ENCODE measurements at regions not wholly inside any gene's neighbourhood (a gene's known extent, or its start where the extent isn't known, plus 50 kb on each side); places are given as distances from the start of the nearest gene placed in this dataset.

GRCh38 chr6:62923728-62924127, 287.5 kb upstream of the FKBP1C start:
- POLR2A ChIA-PET (ENCODE audit: low non-redundant PET), result no interaction called here
- no peak for TF ChIP-seq CTCF (conservative IDR thresholded peaks at IDR 0.05; ENCODE audit: low read depth)
- H3K27ac ChIP-seq, result no peak overlapping the region
- DNase-seq (ENCODE audit: low spot score), result no peak
- CTCF ChIA-PET, result no interaction called here

- no peak for DNase-seq (ENCODE audit: low spot score)
- CTCF ChIA-PET, result no interaction called here
- no peak for TF ChIP-seq CTCF (conservative IDR thresholded peaks at IDR 0.05; ENCODE audit: low read depth)
- H3K27ac ChIP-seq, result no peak overlapping the region
- POLR2A ChIA-PET (ENCODE audit: low non-redundant PET), result no interaction called here
Observed at GRCh38 chr6:62940848-62941247, 270.4 kb upstream of the FKBP1C start.

GRCh38 chr6:62942000-62942399, 269.3 kb upstream of the FKBP1C start:
- POLR2A ChIA-PET (ENCODE audit: low non-redundant PET), result no interaction called here
- no peak overlapping the region for H3K27ac ChIP-seq
- CTCF ChIA-PET, result no interaction called here
- TF ChIP-seq CTCF (conservative IDR thresholded peaks at IDR 0.05; ENCODE audit: low read depth), result no peak
- no peak for DNase-seq (ENCODE audit: low spot score)

GRCh38 chr6:62968834-62969233, 242.4 kb upstream of the FKBP1C start:
- no peak for TF ChIP-seq CTCF (conservative IDR thresholded peaks at IDR 0.05; ENCODE audit: low read depth)
- no peak overlapping the region for H3K27ac ChIP-seq
- ChIA-PET CTCF (no interaction called here), POLR2A (ENCODE audit: low non-redundant PET) (interaction anchor here (0.6 kb wide), 1 partner anchor 21 kb away, joined by 4 read pairs; no protein-coding TSS in a partner anchor)
- no peak for DNase-seq (ENCODE audit: low spot score)

- CTCF ChIA-PET, result interaction anchor here (0.7 kb wide), 1 partner anchor 72 kb away, joined by 3 read pairs; no protein-coding TSS in a partner anchor
Observed at GRCh38 chr6:62971976-62972658, 239.2 kb upstream of the FKBP1C start.

GRCh38 chr6:62974452-62974851, 236.8 kb upstream of the FKBP1C start:
- H3K27ac ChIP-seq, result no peak overlapping the region
- POLR2A ChIA-PET (ENCODE audit: low non-redundant PET), result no interaction called here
- CTCF ChIA-PET, result no interaction called here
- no peak for TF ChIP-seq CTCF (conservative IDR thresholded peaks at IDR 0.05; ENCODE audit: low read depth)
- no peak for DNase-seq (ENCODE audit: low spot score)

More at GRCh38 chr6:62971976-62972658, 239.2 kb upstream of the FKBP1C start:
- no peak overlapping the region for H3K27ac ChIP-seq
- no peak for DNase-seq (ENCODE audit: low spot score)
- POLR2A ChIA-PET (ENCODE audit: low non-redundant PET), result no interaction called here
- TF ChIP-seq CTCF (conservative IDR thresholded peaks at IDR 0.05; ENCODE audit: low read depth), result no peak

All from RWPE1 (cell line).